SK-MEL-5 (cell line): ENCODE measurements at regions not wholly inside any gene's neighbourhood (a gene's known extent, or its start where the extent isn't known, plus 50 kb on each side); places are given as distances from the start of the nearest gene placed in this dataset.
A peak's percentile ranks its signal among the peaks of the same experiment; 100 is the strongest.
"Not testable (repeated sequence)": the region's sequence is repeated elsewhere in the genome, so short reads cannot be mapped to it uniquely, and the experiment has no call there.

Experiments
- DNase-seq: peaks from one replicate; pipeline ENCODE4 v3.0.0-alpha.2; 2016; ENCODE audit warnings: low read depth, low spot score
- in situ Hi-C: cut with HindIII; loops from 2 replicates; pipeline ENCODE4 v1.10.0; 2016; ENCODE audit warnings: low sequenced_read_pairs, high pct_unique_total_duplicates, low pct_unique_long_range_greater_than_20kb

DNA sequence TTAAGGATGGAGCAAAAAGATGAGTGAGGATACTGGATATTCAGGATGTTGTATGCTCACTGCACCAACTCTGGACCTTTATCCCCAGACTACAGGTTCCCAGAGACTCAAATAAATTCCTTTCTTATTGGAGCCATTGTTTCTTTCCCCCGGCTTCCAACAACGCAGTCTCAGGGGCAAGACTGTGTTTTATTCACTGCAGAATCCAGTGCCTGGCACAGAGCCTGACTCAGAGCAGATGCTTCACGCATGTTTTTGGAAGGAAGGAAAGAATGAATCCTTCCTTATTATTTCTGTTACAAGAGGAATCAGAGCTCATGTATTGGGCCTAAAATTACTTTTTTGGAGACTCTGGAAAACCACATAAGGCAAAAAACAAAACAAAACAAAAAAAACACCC is 96.0 kb upstream of the VGLL4 start:
- in situ Hi-C loops, result no loop called here

DNA sequence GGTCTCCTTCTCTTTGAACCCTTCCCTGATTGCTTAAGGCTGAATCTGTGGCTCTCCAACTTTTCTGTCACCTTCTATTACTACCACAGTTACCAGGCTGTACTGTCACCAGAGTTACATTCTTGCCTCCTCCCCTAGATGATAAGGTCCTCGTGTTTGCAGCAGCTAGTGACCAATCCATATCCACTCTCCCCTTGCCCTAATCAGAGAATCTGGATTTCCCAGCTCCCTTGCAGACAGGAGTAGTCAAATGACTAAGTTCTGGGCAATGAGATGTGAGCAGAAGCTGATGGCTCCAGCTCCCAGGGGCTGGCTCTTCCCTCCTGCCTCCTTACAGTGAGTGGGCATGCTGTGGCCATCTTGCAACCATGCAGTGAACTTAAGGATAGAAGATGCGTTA is 95.4 kb upstream of the VGLL4 start:
- no peak for DNase-seq
- in situ Hi-C loops, result no loop called here

More for the DNA sequence above, 96.0 kb upstream of the VGLL4 start:
- DNase-seq, result no peak

DNA sequence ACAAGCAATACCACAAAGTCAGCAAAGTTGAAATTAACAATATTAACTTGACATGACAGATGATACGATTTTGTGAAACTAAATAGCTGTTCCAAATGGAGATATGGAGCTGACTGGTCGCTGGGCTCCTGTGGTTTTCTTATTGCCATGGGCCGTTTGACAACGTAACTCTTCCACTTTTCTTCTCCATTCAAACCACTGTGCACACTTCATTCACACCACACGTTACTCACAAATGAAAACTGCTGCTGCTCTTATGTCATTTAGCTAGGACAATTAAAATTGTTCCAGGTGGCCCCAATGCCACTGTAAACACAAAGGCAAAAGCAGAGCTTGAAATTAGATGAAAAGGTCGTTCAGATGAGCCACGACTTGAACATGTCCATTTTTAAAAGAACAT is 94.0 kb upstream of the VGLL4 start:
- in situ Hi-C loops, result no loop called here
- no peak for DNase-seq

DNA sequence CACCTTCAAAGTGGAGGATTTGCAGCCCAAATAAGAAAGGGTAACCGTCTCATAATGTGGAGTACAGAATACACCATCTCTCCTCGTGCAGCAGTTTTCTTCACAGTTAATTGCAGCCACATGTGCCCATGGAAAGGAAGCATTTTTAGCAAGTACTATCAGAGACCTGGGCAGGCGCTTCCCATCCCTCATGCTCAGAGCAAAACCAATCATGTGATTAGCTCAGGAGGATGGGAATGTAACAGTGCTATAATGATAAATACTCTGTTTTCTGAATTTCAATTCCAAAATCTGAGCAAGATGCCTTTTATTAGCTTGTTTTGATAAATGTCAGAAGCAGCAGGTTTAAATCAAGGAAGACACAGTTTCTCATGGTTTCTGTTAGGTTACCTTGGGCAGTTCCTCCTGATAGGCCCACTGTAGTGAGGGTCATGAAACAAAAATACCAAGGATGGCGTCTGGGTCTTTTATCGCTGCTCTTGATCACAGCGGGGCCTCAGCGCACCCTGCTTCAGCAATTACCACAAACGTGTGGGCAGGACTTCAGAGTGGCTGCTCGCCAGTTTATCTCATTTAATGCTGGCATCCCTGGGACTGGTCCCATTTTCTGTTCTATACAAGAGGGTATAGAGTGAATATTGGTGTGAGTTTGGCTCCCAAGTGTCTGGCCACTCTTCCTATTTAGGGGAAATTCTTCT is 92.6 kb upstream of the VGLL4 start:
- in situ Hi-C loops, result no loop called here
- DNase-seq, result no peak

DNA sequence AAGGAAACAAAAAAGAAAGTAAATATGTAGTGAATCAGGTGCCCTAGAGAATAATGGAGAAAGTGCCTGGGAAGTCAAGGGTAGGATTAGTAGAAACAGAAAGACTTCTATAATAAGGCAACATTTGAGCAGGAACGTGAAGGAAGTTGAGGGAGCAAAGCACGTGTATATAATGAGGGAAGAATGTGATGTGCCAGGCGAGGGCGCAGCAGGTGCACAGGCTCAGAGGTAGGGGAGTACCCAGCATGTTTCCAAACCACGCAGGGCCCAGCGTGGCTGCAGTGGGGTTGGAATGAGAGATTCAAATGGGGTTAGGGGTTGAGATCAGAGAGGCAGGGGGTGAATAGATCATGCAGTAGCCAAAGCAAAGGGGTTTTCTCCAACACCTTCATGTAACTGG is 91.9 kb upstream of the VGLL4 start:
- DNase-seq, result no peak
- in situ Hi-C loops, result no loop called here

DNA sequence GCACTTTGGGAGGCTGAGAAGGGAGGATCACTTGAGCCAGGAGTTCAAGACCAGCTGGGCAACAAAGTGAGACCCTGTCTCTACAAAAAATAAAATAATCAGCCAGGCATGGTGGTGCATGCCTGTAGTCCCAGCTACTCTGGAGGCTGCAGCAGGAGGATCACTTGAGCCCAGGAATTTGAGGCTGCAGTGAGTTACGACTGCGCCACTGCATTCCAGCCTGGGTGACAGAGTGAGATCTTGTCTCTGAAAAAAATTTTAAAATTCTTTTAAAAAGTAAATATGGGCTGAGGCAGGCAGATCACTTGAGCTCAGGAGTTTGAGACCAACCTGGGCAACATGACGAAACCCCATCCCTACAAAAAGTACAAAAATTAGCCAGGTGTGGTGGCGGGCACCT is 91.4 kb upstream of the VGLL4 start:
- DNase-seq, in situ Hi-C loops: not testable (repeated sequence)

DNA sequence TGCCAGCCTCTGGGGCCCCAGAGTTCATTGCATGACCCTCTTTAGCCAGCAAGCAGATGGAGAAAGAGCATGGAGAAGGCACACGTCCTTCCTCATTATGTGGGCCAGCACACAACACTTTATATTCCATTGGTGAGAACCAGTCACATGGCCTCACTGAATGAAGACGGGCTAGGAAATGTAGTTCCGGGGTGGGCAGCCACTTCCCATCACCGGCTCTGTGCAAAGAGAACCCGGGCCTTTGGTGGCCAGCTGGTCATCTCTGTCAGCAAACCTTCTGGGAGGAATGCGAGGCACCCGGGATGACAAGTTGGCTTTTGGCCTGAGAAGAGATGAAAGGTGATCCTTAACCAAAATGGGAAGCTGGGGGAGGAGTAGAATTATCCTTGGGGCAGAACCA is 90.2 kb upstream of the VGLL4 start:
- in situ Hi-C loops, result no loop called here
- no peak for DNase-seq

DNA sequence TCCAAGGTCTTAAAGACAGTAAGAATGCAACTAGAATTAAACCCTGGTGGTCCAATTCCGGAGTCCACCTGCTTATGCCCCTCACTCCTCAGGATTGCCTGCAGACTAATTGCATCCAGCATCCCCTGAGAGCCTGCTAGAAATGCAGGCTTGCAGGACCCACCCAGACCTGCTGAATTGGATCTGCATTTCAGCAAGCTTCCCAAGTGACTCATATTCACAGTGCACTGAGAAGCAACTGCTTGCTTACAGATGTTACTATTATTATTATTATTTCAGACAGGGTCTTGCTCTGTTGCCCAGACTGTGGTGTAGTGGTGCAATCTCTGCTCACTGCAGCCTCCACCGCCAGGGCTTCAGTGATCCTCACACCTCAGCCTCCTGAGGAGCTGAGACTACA is 83.5 kb upstream of the VGLL4 start:
- no peak for DNase-seq
- in situ Hi-C loops, result no loop called here

DNA sequence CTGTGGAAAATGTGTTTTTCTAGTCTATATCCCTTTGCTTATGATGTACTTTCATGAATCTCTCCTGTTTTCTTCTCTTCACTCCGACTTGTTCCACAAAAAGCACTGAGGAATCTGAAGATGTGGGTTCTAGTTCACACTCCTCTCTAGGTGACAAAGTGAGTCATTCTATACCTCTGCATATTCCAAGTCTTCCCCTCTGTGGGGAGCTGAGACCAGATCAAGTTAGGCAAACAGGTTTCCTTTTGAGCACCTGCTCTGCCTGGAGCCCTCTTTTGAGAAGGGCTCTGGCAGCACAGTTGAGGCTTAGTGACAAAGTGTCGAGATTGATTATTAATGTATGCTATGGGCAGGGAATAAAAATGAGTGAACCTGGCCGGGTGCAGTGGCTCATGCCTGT is 82.4 kb upstream of the VGLL4 start:
- in situ Hi-C loops, result no loop called here
- no peak for DNase-seq

DNA sequence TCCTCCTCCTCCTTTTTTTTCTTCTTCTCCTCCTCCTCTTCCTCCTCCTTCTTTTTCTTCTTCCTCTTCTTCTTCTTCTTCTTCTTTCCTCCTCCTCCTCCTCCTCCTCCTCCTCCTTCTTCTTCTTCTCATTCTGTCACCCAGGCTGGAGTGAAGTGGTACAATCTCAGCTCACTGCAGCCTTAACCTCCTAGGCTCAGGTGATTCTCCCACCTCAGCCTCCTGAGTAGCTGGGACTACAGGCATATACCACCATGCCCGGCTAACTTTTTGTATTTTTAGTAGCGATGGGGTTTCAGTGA is 81.6 kb upstream of the VGLL4 start:
- in situ Hi-C loops, DNase-seq: not testable (repeated sequence)

DNA sequence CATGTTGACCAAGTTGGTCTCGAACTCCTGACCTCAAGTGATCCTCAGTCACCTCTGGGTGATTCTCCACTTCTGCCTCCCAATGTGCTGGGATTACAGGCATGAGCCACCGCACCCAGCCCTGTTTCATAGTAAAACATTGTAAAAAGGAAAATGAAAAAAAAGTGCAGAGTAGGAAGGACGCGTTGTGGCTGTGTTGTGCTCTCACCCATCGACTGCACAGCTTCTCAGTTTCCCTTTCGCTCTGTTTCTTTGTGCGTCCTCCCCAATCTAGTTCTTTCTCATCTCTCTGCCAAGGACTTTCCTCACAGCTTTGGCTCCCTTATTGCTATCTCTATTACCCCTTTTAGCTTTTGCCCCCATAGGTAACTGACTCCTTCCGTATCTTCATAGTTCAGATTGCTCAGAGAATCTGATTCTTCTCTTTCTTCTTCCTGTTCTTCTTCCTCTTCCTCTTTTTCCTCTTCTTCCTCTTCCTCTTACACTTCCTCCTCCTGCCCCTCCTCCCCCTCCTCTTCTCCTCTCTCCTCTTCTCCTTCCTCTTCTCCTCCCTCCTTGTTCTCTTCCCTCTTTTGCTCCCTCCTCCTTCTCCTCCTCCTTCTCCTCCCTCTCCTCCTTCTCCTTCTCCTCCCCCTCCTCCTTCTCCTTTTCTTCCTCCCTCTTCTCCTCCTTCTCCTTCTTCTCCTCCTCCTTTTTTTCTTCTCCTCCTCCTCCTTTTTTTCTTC is 81.1 kb upstream of the VGLL4 start:
- DNase-seq, result no peak
- in situ Hi-C loops, result no loop called here

DNA sequence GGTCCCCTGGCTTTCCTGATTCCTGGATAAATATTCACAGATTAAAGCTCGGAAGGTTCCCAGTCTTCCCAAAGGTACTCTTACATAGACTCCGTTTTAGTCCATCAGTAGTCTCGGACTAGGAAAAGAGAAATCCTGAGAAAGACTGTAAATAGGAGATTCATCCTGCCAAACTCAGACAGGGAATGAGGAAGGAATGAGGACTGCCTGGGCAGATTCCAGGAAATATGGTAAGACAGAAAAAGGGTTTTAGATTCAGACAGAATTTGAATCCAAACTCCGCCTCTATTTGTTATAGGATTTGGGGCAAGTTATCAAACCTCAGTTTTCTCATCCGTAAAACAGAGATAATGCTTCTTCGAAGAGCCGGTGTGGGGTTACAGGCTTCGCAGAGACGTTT is 77.8 kb upstream of the VGLL4 start:
- in situ Hi-C loops, result no loop called here

DNA sequence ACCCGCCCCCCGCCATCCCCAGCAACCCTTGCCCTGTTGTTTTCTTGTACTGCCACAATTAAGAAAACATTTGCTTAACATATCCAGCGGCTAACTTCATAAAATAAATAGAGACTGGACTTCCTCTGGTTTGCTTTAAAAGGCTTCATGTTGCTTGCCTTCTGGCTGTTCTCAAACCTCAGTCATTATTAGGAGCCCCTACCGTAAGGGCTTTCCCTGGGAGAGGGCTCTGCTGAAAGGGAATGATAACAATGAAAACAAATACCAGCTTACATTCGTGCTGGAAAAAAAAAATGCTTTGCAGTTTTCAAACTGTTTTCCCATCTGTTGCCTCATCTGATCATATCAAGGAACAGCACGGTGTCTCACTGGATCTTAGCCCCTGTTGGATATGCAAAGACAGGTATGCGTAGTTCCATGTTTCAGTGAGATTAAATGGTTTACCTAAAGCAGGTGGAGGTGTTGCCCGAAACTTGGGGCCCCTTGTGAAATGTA is 77.2 kb upstream of the VGLL4 start:
- no peak for DNase-seq
- in situ Hi-C loops, result no loop called here

More for the DNA sequence above, 77.8 kb upstream of the VGLL4 start:
- no peak for DNase-seq

DNA sequence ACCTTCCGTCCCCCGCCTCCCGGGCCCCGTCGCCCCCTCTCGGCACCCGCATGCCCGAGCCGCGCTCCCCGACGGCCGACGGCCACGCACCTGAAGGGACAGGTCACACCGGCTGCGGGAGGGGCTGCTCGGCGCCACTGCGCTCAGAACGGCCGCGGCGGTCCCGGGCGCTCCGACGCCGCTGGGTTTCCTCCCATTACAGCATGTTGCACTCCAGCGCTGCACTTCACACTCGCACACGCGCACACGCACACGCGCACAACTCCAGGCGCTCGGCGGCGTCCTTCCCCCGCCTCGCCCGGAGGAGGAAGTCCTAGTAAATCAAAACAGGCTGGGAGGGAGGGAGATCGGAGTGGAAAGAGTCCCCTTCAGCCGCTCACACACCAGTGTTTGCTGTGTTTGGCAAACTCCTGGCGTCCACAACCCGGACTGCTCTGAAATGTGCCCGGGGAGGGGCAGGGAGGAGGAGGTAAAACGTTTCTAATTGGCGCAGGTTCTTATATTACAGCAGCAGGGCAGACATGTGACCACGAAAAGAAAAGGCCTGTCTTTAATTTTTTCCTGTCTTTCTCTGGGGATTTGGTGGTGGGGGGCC is 76.7 kb upstream of the VGLL4 start:
- DNase-seq, result peak; percentile 74
- in situ Hi-C loops, result no loop called here

DNA sequence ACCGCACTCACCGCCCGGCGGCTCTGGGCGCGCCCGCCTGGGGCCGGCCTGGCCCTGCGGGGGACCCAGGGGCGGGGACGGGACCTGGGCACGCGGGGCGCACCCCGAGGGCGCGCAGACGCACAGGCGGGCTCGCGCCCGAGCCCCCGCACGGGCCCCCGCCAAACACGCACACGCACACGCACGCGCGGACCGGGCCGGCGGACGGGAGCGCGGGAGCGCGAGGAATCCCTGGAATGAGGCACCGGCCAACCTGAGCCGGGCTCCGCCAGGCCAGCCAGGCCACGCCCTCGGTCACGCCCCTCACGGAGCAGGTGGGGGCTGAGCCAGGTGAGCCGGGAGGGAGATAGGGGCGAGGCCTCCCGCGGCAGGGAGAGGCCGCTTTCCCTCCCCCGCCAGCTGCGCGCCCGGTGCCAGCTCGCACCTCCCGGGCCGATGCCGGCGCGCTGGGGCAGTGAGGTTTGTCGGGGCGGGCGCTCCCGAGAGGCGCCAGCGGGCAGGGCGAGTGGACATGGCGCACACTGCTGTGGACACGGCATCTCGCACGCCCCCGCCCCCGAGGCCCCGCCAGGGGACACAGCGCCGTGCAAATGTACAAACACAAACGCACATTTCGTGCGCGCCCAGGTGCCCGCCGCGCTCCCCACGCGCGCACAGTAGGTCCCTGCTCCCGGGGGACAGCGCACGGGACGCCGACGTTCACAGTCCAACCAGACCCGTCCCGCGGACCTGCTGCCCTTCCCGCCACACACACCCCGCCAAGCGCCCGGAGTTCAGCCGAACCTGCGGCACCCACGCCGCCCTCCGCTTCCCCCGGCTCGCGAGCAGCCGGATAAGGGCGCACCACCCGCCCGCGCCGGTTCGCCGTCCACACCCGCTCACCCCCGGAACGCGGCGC is 75.9 kb upstream of the VGLL4 start:
- in situ Hi-C loops, result no loop called here
- DNase-seq, result peak; percentile 78

DNA sequence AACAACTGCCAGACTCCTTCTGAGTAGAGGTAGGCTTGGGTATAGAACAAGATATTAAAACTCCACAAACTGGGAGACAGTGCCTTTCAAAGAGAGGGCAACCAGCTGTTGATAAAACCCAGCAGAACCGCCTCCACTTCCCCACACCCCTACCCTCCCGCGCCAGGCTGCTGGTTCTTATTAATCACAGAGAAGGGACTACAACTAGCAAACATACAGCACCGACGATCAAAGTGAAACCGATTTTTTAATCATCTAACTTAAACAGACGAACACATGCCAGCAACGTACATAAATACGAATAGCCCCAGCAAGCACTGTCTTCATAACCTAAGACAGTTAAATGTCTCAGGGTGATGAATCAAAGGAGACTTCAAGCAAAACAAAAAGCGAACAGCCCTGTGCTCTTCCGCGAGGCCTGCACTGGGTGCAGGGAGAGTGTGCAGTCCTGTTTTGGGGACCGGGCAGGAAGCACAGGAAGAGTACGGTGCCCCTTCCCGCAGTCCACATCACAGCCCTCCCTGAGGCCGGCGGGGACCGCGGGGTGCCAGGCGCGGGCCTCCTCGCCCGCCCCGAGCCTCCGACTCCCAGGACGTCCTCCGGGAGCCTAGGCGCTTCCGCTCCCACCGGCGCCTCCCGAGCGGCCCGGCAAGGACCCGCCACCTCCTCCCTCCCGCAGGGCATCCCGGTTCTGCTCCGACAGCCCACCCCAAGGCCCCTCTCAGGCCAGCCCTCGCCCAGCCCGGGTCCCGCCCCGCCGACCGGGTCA is 75.1 kb upstream of the VGLL4 start:
- in situ Hi-C loops, result no loop called here
- DNase-seq, result peak; percentile 43
